OCI-LY1 (cell line): ENCODE measurements at regions not wholly inside any gene's neighbourhood (a gene's known extent, or its start where the extent isn't known, plus 50 kb on each side); places are given as distances from the start of the nearest gene placed in this dataset.

Experiments used
- H2AFZ ChIP-seq: fragments of 200-600 bp; sonication (generic), shearing (Covaris generic); 2 replicates; pipeline ENCODE4 v1.6.0; 2014; ENCODE audit warnings: antibody characterized with exemption, mild to moderate bottlenecking, low read length
- H3F3A ChIP-seq: fragments of 200-600 bp; sonication (generic), shearing (Covaris generic); 2 replicates; pipeline ENCODE4 v1.6.0; 2014; ENCODE audit warnings: mild to moderate bottlenecking, antibody characterized with exemption, low read length, moderate library complexity; ENCODE audit not compliant: insufficient read depth
- H3K27ac ChIP-seq: fragments of 200-600 bp; sonication (generic); 2 replicates; pipeline ENCODE4 v1.5.1; 2014; ENCODE audit warnings: low read length, mixed run types, mild to moderate bottlenecking, low read depth; ENCODE audit not compliant: poor library complexity, severe bottlenecking
- H3K27me3 ChIP-seq: fragments of 200-600 bp; sonication (generic); 2 replicates; pipeline ENCODE4 v1.6.0; 2014; ENCODE audit warnings: antibody characterized with exemption, mild to moderate bottlenecking, low read length, moderate library complexity; ENCODE audit not compliant: insufficient read depth
- H3K36me3 ChIP-seq: fragments of 200-600 bp; sonication (generic); 2 replicates; pipeline ENCODE4 v1.6.1; 2014; ENCODE audit warnings: mild to moderate bottlenecking, antibody characterized with exemption, low read length, moderate library complexity, mixed read lengths; ENCODE audit not compliant: insufficient read depth
- H3K4me1 ChIP-seq: fragments of 200-600 bp; sonication (generic); 2 replicates; pipeline ENCODE4 v1.5.1; 2014; ENCODE audit warnings: mild to moderate bottlenecking, low read length, moderate library complexity; ENCODE audit not compliant: insufficient read depth, severe bottlenecking
- H3K4me2 ChIP-seq: fragments of 200-600 bp; sonication (generic), shearing (Covaris generic); 2 replicates; pipeline ENCODE4 v1.6.1; 2014; ENCODE audit warnings: low read length
- H3K4me3 ChIP-seq: fragments of 200-600 bp; sonication (generic); 2 replicates; pipeline ENCODE4 v1.5.1; 2014; ENCODE audit warnings: low read length, low read depth, mild to moderate bottlenecking, mixed read lengths; ENCODE audit not compliant: poor library complexity, severe bottlenecking
- H3K79me2 ChIP-seq: fragments of 200-600 bp; shearing (Covaris generic); 2 replicates; pipeline ENCODE4 v1.6.1; 2016; ENCODE audit warnings: mixed run types, low read length, mixed read lengths; ENCODE audit not compliant: insufficient read depth
- H3K9ac ChIP-seq: fragments of 200-600 bp; sonication (generic), shearing (Covaris generic); 2 replicates; pipeline ENCODE4 v1.6.1; 2014; ENCODE audit warnings: mild to moderate bottlenecking, low read length, mixed read lengths
- H3K9me2 ChIP-seq: fragments of 200-600 bp; sonication (generic), shearing (Covaris generic); 2 replicates; pipeline ENCODE4 v1.6.1; 2014; ENCODE audit warnings: low read depth, mild to moderate bottlenecking, low read length, mixed read lengths
- H3K9me3 ChIP-seq: fragments of 200-600 bp; shearing (Covaris generic); 2 replicates; pipeline ENCODE4 v1.6.1; 2014; ENCODE audit warnings: low read length, mixed read lengths
- H4K20me1 ChIP-seq: fragments of 200-600 bp; sonication (generic), shearing (Covaris generic); 2 replicates; pipeline ENCODE4 v1.6.0; 2016; ENCODE audit warnings: mild to moderate bottlenecking, low read length; ENCODE audit not compliant: insufficient read depth
- CTCF ChIP-seq: fragments of 200-600 bp; sonication (generic), shearing (Covaris generic); IDR thresholded peaks from 2 replicates; pipeline ENCODE4 v1.5.1; 2017; ENCODE audit warnings: mild to moderate bottlenecking, antibody characterized with exemption, low read length, moderate library complexity, mixed read lengths
- EZH2 ChIP-seq: fragments of 200-600 bp; sonication (generic), shearing (Covaris generic); IDR thresholded peaks from 2 replicates; pipeline ENCODE4 v1.8.0; 2017; ENCODE audit warnings: borderline replicate concordance, mixed run types, mild to moderate bottlenecking, antibody characterized with exemption, low read length, moderate library complexity, mixed read lengths

- Histone ChIP-seq H3K4me3 (no peak overlapping the region), H3K4me2 (no peak overlapping the region), H3K9ac (no peak overlapping the region), H2AFZ (no peak overlapping the region), H3K4me1 (peaks cover 9% of the 10 kb centered on the region), H3K9me2 (no peaks in the 10 kb centered on the region), H3F3A (no peaks in the 10 kb centered on the region), H3K9me3 (no peaks in the 10 kb centered on the region), H3K27ac (no peak overlapping the region), H3K27me3 (no peaks in the 10 kb centered on the region), H3K79me2 (no peaks in the 10 kb centered on the region), H3K36me3 (no peaks in the 10 kb centered on the region), H4K20me1 (no peaks in the 10 kb centered on the region)
- no peak for TF ChIP-seq CTCF
Observed at GRCh38 chr2:181189951-181190350, 209.5 kb downstream of the UBE2E3 start.

- H3K4me1 ChIP-seq, result peaks cover 1% of the 10 kb centered on the region
- no peaks in the 10 kb centered on the region for H4K20me1 ChIP-seq
- H3K4me3 ChIP-seq, result no peak overlapping the region
- no peak for TF ChIP-seq EZH2
- TF ChIP-seq CTCF, result no peak
- H3K4me2 ChIP-seq, result no peak overlapping the region
- no peaks in the 10 kb centered on the region for H3K36me3 ChIP-seq
- H3K9me2 ChIP-seq, result no peaks in the 10 kb centered on the region
- no peaks in the 10 kb centered on the region for H3F3A ChIP-seq
- H3K27ac ChIP-seq, result no peak overlapping the region
- H3K79me2 ChIP-seq, result no peaks in the 10 kb centered on the region
- H3K27me3 ChIP-seq, result no peaks in the 10 kb centered on the region
- no peak overlapping the region for H2AFZ ChIP-seq
- H3K9me3 ChIP-seq, result no peaks in the 10 kb centered on the region
- no peak overlapping the region for H3K9ac ChIP-seq
Observed at GRCh38 chr2:181190711-181191110, 210.3 kb downstream of the UBE2E3 start.

GRCh38 chr2:181193550-181193949, 213.1 kb downstream of the UBE2E3 start:
- Histone ChIP-seq H3K27me3 (no peaks in the 10 kb centered on the region), H3K27ac (no peak overlapping the region), H3K4me2 (no peak overlapping the region), H3F3A (no peaks in the 10 kb centered on the region), H3K36me3 (no peaks in the 10 kb centered on the region), H3K9me2 (no peaks in the 10 kb centered on the region), H3K9me3 (no peaks in the 10 kb centered on the region), H3K4me3 (no peak overlapping the region), H3K79me2 (no peaks in the 10 kb centered on the region), H4K20me1 (no peaks in the 10 kb centered on the region), H3K4me1 (no peaks in the 10 kb centered on the region), H3K9ac (no peak overlapping the region), H2AFZ (no peak overlapping the region)
- TF ChIP-seq EZH2, result no peak
- TF ChIP-seq CTCF, result no peak
